ENCODE measurements at regions not wholly inside any gene's neighbourhood (a gene's known extent, or its start where the extent isn't known, plus 50 kb on each side); places are given as distances from the start of the nearest gene placed in this dataset.

DNA sequence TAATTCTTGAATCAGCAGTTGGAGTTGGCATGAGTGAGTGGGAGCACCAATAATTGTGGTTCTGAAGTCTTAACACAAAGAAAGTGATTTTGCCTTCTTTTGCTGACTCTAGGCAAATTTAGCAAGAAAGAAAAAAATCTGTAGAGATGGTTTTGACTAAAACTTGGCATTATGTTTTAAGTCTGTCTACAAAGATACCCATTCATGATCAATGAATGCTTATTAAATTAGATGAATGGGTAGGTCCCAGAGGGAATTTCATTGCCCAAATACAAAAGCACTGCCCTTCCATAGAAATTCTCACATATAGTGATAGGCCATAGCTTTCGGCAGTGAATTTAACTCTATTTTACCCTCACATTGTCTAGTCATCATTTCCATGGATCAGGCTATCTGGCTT lies 428.6 kb upstream of the ADAMTSL1 start:
- H3K4me3 Mint-ChIP-seq, result no peak overlapping the region
- intact Hi-C loops (cut with micrococcal nuclease), result no loop called here
- no peak overlapping the region for H2AFZ ChIP-seq (ENCODE audit: insufficient read depth, low read depth, low read length, poor library complexity, severe bottlenecking)
- DNase-seq (no peak), ATAC-seq (ENCODE audit: low read depth) (no peak)
- no peak overlapping the region for H3K4me2 ChIP-seq (replicated peaks; ENCODE audit: low read depth, low read length, poor library complexity, severe bottlenecking)
- no peaks in the 10 kb centered on the region for H3K27me3 ChIP-seq (replicated peaks in 1 of 4; ENCODE audit: control extremely low read depth in 1 of 4, control insufficient read depth in 3 of 4, insufficient read depth in 4 of 4, low read length in 3 of 4)
- H3K4me3 ChIP-seq (ENCODE audit: control extremely low read depth in 1 of 5, extremely low read depth in 1 of 5, insufficient read depth in 1 of 5, low read depth in 2 of 5, low read length in 4 of 5), result no peak overlapping the region
- ChIA-PET CTCF (no interaction called here), POLR2A (no interaction called here)
- no peak overlapping the region for H3K27ac ChIP-seq (ENCODE audit: low read length in 2 of 2)
- no peaks in the 10 kb centered on the region for H3K4me1 Mint-ChIP-seq
- no peaks in the 10 kb centered on the region for H3K9me3 Mint-ChIP-seq (ENCODE audit: insufficient read depth)
- no peaks in the 10 kb centered on the region for H4K20me1 ChIP-seq (ENCODE audit: control insufficient read depth, insufficient read depth, low read length, poor library complexity, severe bottlenecking)
- no peaks in the 10 kb centered on the region for H3K36me3 ChIP-seq (replicated peaks in 1 of 2; ENCODE audit: control extremely low read depth in 1 of 2, control insufficient read depth in 1 of 2, extremely low read depth in 1 of 2, insufficient read depth in 2 of 2, low read length in 1 of 2)
- no peaks in the 10 kb centered on the region for H3K4me1 ChIP-seq (ENCODE audit: control insufficient read depth in 2 of 2, insufficient read depth in 2 of 2, low read length in 2 of 2)
- H3K27ac Mint-ChIP-seq, result no peak overlapping the region
- no CpG with 5 or more reads among the region's 1 CpG for WGBS (ENCODE audit: insufficient coverage)
- no peaks in the 10 kb centered on the region for H3K27me3 Mint-ChIP-seq
- no peaks in the 10 kb centered on the region for H3K9me3 ChIP-seq (ENCODE audit: control extremely low read depth in 1 of 3, control insufficient read depth in 2 of 3, insufficient read depth in 1 of 3, low read length in 2 of 3)
- no peaks in the 10 kb centered on the region for H3K79me2 ChIP-seq (ENCODE audit: control insufficient read depth, insufficient read depth, low read length)
- H3K9ac ChIP-seq (ENCODE audit: low read length), result no peak overlapping the region
- TF ChIP-seq CTCF (IDR thresholded peaks at IDR 0.05) (no peak), EZH2 (IDR thresholded peaks at IDR 0.05; ENCODE audit: borderline replicate concordance, insufficient read depth, low read depth, low read length, poor library complexity, severe bottlenecking) (no peak)

DNA sequence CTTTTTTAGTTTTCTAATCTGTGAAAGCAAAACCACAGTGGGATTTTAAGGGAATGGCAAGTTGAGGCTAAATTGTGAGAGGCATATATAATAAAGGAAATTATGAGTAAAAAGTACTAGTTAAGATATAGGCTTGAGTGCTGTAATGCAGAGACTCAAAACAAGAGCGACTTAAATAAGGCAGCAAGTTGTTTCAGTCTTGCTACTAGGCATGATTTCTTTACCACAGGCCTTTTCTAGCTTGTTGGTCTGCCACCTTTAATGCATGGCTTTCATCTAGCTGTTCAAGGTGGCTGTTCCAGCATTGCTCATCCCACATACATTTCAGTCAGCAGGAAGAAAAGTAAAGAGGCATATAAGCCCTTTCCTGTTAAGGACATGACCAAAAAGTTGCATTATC lies 427.9 kb upstream of the ADAMTSL1 start:
- intact Hi-C loops (cut with micrococcal nuclease), result no loop called here
- H3K4me1 ChIP-seq (ENCODE audit: control insufficient read depth in 2 of 2, insufficient read depth in 2 of 2, low read length in 2 of 2), result no peaks in the 10 kb centered on the region
- no peak for ATAC-seq (ENCODE audit: low read depth)
- no peak overlapping the region for H3K4me3 ChIP-seq (ENCODE audit: control extremely low read depth in 1 of 5, extremely low read depth in 1 of 5, insufficient read depth in 1 of 5, low read depth in 2 of 5, low read length in 4 of 5)
- H3K9ac ChIP-seq (ENCODE audit: low read length), result no peak overlapping the region
- no peak overlapping the region for H3K27ac ChIP-seq (ENCODE audit: low read length in 2 of 2)
- ChIA-PET CTCF (no interaction called here), POLR2A (no interaction called here)
- WGBS (ENCODE audit: insufficient coverage), result no CpG with 5 or more reads among the region's 1 CpG
- no peak overlapping the region for H3K4me3 Mint-ChIP-seq
- H3K9me3 Mint-ChIP-seq (ENCODE audit: insufficient read depth), result no peaks in the 10 kb centered on the region
- no peak for TF ChIP-seq CTCF (IDR thresholded peaks at IDR 0.05)
- no peak for TF ChIP-seq EZH2 (IDR thresholded peaks at IDR 0.05; ENCODE audit: borderline replicate concordance, insufficient read depth, low read depth, low read length, poor library complexity, severe bottlenecking)
- H4K20me1 ChIP-seq (ENCODE audit: control insufficient read depth, insufficient read depth, low read length, poor library complexity, severe bottlenecking), result no peaks in the 10 kb centered on the region
- no peaks in the 10 kb centered on the region for H3K27me3 Mint-ChIP-seq
- H3K9me3 ChIP-seq (ENCODE audit: control extremely low read depth in 1 of 3, control insufficient read depth in 2 of 3, insufficient read depth in 1 of 3, low read length in 2 of 3), result no peaks in the 10 kb centered on the region
- H3K36me3 ChIP-seq (replicated peaks in 1 of 2; ENCODE audit: control extremely low read depth in 1 of 2, control insufficient read depth in 1 of 2, extremely low read depth in 1 of 2, insufficient read depth in 2 of 2, low read length in 1 of 2), result no peaks in the 10 kb centered on the region
- H2AFZ ChIP-seq (ENCODE audit: insufficient read depth, low read depth, low read length, poor library complexity, severe bottlenecking), result no peak overlapping the region
- no peak overlapping the region for H3K4me2 ChIP-seq (replicated peaks; ENCODE audit: low read depth, low read length, poor library complexity, severe bottlenecking)
- H3K79me2 ChIP-seq (ENCODE audit: control insufficient read depth, insufficient read depth, low read length), result no peaks in the 10 kb centered on the region
- H3K27ac Mint-ChIP-seq, result no peak overlapping the region
- H3K4me1 Mint-ChIP-seq, result no peaks in the 10 kb centered on the region
- no peaks in the 10 kb centered on the region for H3K27me3 ChIP-seq (replicated peaks in 1 of 4; ENCODE audit: control extremely low read depth in 1 of 4, control insufficient read depth in 3 of 4, insufficient read depth in 4 of 4, low read length in 3 of 4)
- DNase-seq, result no peak

Data from B cell (primary cell).